Smooth muscle cell (in vitro differentiated cells): ENCODE measurements at regions not wholly inside any gene's neighbourhood (a gene's known extent, or its start where the extent isn't known, plus 50 kb on each side); places are given as distances from the start of the nearest gene placed in this dataset.

ENCODE experiments used
- DNase-seq: peaks from one replicate; lab custom pipeline; 2025; ENCODE audit not compliant: unreplicated experiment; lab: John Stamatoyannopoulos, UW
- H2AFZ ChIP-seq: fragments of 200-600 bp; sonication (generic); 2 replicates; pipeline ENCODE4 v1.6.0; 2016; ENCODE audit warnings: antibody characterized with exemption, low read depth, mild to moderate bottlenecking
- H3F3A ChIP-seq: fragments of 200-600 bp; sonication (generic); 2 replicates; pipeline ENCODE4 v1.6.0; 2017; ENCODE audit warnings: antibody characterized with exemption, low read depth
- H3K27ac ChIP-seq: fragments of 200-600 bp; sonication (generic); 2 replicates; pipeline ENCODE4 v1.5.1; 2016; ENCODE audit warnings: low read depth, mild to moderate bottlenecking
- H3K27me3 ChIP-seq: fragments of 200-600 bp; sonication (generic); 2 replicates; pipeline ENCODE4 v1.6.1; 2016; ENCODE audit warnings: low read depth, mild to moderate bottlenecking
- H3K36me3 ChIP-seq: fragments of 200-600 bp; sonication (generic); 2 replicates; pipeline ENCODE4 v1.5.1; 2016; ENCODE audit warnings: low read depth
- H3K4me1 ChIP-seq: fragments of 200-600 bp; sonication (generic); 2 replicates; pipeline ENCODE4 v1.5.1; 2016; ENCODE audit warnings: low read depth
- H3K4me2 ChIP-seq: fragments of 200-600 bp; sonication (generic); 2 replicates; pipeline ENCODE4 v1.6.0; 2016; ENCODE audit warnings: mild to moderate bottlenecking
- H3K4me3 ChIP-seq: fragments of 200-600 bp; sonication (generic); 2 replicates; pipeline ENCODE4 v1.5.1; 2016; ENCODE audit warnings: mild to moderate bottlenecking
- H3K79me2 ChIP-seq: fragments of 200-600 bp; sonication (generic); 2 replicates; pipeline ENCODE4 v1.6.0; 2016; ENCODE audit warnings: low read depth, mild to moderate bottlenecking
- H3K9ac ChIP-seq: fragments of 200-600 bp; sonication (generic); 2 replicates; pipeline ENCODE4 v1.6.0; 2016; ENCODE audit warnings: low read depth
- H3K9me3 ChIP-seq: fragments of 200-600 bp; sonication (generic); replicated peaks from 2 replicates; pipeline ENCODE4 v1.5.1; 2016; ENCODE audit warnings: low read depth
- H4K20me1 ChIP-seq: fragments of 200-600 bp; sonication (generic); 2 replicates; pipeline ENCODE4 v1.6.0; 2016; ENCODE audit warnings: low read depth
- WGBS: methylation state at CpG from one replicate; pipeline ENCODE4 v1.1.7; 2016; ENCODE audit warnings: low lambda C conversion rate; 5-methylcytosine and 5-hydroxymethylcytosine counted together
- TF ChIP-seq, protein P1 (sequence below): fragments of 200-600 bp; sonication (generic); IDR thresholded peaks from 2 replicates; pipeline ENCODE4 v1.5.1; 2017; ENCODE audit warnings: borderline replicate concordance, mild to moderate bottlenecking, antibody characterized with exemption; ENCODE audit not compliant: insufficient read depth, poor library complexity, severe bottlenecking

DNA sequence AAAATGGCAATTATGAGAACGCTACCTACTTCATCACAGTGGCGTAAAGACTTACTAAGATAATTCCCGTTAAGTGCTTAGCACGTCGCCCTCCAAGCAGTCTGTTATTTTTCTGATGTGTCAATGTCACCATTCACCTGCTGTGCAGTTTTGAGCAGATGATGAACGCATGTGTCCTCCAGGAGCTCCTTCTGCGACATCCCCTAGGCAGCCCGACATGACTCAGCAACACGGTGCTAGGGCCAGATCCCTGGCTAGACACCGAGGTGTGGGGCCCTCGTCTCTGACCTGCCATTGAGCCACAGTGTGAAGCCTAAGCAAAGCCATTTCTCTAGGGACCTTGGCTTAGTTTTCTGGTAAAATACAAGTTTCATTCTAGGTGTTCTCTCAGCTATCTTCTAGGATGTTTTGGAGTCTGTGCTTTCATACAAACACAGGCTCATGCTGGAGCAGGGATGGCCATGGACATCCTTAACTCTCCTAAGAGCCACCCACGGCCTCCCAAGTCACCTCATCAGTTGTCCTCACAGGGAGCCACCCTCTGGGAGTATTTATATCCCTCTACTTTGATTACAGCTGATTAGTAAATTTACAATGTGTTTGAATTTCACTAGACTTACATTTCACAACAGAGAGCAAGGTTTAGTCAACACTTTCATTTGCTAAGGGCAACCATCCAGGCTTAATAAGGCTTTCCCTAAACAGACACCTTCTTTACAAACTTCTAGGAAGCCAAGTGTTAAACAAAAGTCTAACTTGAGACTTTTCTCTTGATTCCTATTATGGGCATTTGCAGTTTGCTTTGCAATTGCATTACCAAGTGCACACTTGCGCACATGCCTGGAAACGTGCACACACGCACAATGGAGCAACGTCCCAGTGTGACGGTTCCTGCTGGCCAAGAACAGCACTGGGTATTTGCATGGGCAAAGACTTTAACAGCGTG, 376.8 kb upstream of the ID2 start:
- WGBS = 91% methylated on average over 18 of the region's 18 CpGs
- H3K27me3 ChIP-seq = no peaks in the 10 kb centered on the region
- H3K36me3 ChIP-seq = no peaks in the 10 kb centered on the region
- no peak for DNase-seq
- H3K4me3 ChIP-seq = no peak overlapping the region
- no peaks in the 10 kb centered on the region for H4K20me1 ChIP-seq
- H3K9me3 ChIP-seq = no peaks in the 10 kb centered on the region
- no peak overlapping the region for H3K9ac ChIP-seq
- H3K27ac ChIP-seq = no peak overlapping the region
- H3K4me2 ChIP-seq = no peak overlapping the region
- no peaks in the 10 kb centered on the region for H3K4me1 ChIP-seq
- H3K79me2 ChIP-seq = no peaks in the 10 kb centered on the region
- H2AFZ ChIP-seq = no peak overlapping the region
- TF ChIP-seq, protein P1, sequence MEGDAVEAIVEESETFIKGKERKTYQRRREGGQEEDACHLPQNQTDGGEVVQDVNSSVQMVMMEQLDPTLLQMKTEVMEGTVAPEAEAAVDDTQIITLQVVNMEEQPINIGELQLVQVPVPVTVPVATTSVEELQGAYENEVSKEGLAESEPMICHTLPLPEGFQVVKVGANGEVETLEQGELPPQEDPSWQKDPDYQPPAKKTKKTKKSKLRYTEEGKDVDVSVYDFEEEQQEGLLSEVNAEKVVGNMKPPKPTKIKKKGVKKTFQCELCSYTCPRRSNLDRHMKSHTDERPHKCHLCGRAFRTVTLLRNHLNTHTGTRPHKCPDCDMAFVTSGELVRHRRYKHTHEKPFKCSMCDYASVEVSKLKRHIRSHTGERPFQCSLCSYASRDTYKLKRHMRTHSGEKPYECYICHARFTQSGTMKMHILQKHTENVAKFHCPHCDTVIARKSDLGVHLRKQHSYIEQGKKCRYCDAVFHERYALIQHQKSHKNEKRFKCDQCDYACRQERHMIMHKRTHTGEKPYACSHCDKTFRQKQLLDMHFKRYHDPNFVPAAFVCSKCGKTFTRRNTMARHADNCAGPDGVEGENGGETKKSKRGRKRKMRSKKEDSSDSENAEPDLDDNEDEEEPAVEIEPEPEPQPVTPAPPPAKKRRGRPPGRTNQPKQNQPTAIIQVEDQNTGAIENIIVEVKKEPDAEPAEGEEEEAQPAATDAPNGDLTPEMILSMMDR = no peak
- H3F3A ChIP-seq = no peaks in the 10 kb centered on the region

DNA sequence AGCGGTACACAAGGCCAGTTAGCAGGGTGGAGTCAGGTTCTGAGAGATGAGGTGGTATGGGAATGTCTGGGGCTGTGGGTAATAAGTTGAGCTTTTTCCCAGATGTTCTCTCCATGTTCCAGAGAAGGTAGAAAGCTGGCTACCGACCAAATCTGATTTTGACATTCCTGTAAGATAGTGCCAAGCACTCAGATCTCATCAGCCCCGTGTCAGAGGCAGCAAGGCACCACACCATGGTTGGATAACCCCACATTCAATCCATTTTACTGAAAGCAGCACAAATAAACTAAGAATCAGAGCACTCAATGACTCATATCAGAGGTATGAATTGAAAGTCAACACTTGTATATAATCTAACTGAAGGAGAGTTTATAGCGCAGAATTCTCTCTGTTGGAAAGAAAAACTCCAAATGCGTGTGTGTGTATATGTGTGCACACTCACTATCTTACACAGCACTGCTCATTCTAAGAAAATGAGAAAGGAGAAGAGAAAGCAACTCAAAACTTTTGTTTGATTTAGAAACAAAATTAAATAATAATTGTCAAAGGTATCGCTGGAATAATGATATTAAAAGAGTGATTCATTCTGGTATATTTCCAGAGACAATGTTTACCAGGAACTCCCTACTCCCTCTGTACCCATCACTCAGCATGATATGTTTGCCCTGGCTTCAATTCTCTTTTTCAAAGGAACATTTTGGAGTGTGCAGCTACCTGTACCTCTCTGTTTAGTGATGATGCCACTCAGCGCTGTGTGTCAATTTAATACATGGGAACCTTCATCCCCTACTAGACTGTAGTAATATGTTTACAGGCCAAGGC, 375.1 kb upstream of the ID2 start:
- no peaks in the 10 kb centered on the region for H3K27me3 ChIP-seq
- no peaks in the 10 kb centered on the region for H3K36me3 ChIP-seq
- no peak overlapping the region for H2AFZ ChIP-seq
- H3F3A ChIP-seq = no peaks in the 10 kb centered on the region
- no peak overlapping the region for H3K9ac ChIP-seq
- no peak overlapping the region for H3K4me3 ChIP-seq
- H3K4me2 ChIP-seq = peak overlapping the region; percentile 22
- TF ChIP-seq, protein P1 = no peak
- no peak for DNase-seq
- H3K79me2 ChIP-seq = no peaks in the 10 kb centered on the region
- H3K27ac ChIP-seq = no peak overlapping the region
- no peaks in the 10 kb centered on the region for H4K20me1 ChIP-seq
- no peaks in the 10 kb centered on the region for H3K9me3 ChIP-seq
- no peaks in the 10 kb centered on the region for H3K4me1 ChIP-seq
- 63% methylated on average over 7 of the region's 7 CpGs for WGBS

DNA sequence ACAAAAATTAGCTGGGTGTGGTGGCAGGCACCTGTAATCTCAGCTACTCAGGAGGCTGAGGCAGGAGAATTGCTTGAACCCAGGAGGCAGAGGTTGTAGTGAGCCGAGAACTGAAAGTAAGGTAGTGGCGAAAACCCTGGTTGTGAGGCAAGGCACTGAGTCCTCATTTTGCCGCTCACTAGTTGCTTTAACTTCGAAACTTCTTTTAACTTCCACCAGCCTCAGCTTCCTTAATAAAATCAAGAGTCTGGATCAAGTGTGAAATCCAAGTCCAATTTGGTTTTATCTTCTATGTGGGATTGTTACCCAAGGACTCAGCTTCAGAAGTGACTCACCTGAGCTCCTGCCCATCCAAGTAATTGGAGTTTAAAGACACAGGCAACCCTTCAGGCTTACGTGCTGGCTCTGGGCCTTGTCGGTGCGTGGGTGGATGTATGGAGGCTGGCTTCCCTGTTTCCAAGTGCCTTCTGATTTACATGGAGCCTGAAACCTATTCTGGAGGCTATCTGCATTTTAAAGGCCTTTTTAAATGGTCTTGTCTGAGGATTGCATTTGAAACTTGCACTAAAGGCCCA, 374.2 kb upstream of the ID2 start:
- H3K27ac ChIP-seq = no peak overlapping the region
- WGBS = 57% methylated on average over 7 of the region's 7 CpGs
- no peak overlapping the region for H3K4me3 ChIP-seq
- H3K9me3 ChIP-seq = no peaks in the 10 kb centered on the region
- H3K36me3 ChIP-seq = no peaks in the 10 kb centered on the region
- TF ChIP-seq, protein P1 = no peak
- H3K9ac ChIP-seq = no peak overlapping the region
- peaks cover 2% of the 10 kb centered on the region for H3K4me1 ChIP-seq
- H3K4me2 ChIP-seq = no peak overlapping the region
- DNase-seq = no peak
- H4K20me1 ChIP-seq = no peaks in the 10 kb centered on the region
- no peaks in the 10 kb centered on the region for H3K27me3 ChIP-seq
- H2AFZ ChIP-seq = no peak overlapping the region
- H3K79me2 ChIP-seq = no peaks in the 10 kb centered on the region
- H3F3A ChIP-seq = no peaks in the 10 kb centered on the region
